ENCODE measurements at regions not wholly inside any gene's neighbourhood (a gene's known extent, or its start where the extent isn't known, plus 50 kb on each side); places are given as distances from the start of the nearest gene placed in this dataset.
"Not testable (repeated sequence)": the region's sequence is repeated elsewhere in the genome, so short reads cannot be mapped to it uniquely, and the experiment has no call there.

DNA sequence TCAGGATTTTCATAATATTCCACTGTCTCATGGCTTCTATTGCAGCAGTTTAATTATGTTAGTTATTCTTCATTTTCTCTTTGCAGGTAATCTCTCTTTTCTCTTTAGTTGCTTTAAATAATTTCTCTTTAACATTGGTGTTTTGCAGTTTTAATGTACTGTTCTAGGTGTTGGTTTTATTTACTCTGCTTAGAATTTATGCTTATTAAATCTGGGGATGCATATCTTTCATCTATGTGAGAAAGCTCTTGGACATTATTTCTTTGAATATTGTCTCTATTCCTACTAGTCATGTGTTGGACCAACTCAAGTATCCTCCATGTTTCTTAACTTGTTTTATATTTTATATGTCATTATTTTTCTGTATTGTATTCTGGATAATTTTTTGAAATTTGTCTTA is 218.7 kb upstream of the TUT7 start:
- TF ChIP-seq POLR2AphosphoS5 (IDR thresholded peaks at IDR 0.05): no peak
- TF ChIP-seq, protein P1, sequence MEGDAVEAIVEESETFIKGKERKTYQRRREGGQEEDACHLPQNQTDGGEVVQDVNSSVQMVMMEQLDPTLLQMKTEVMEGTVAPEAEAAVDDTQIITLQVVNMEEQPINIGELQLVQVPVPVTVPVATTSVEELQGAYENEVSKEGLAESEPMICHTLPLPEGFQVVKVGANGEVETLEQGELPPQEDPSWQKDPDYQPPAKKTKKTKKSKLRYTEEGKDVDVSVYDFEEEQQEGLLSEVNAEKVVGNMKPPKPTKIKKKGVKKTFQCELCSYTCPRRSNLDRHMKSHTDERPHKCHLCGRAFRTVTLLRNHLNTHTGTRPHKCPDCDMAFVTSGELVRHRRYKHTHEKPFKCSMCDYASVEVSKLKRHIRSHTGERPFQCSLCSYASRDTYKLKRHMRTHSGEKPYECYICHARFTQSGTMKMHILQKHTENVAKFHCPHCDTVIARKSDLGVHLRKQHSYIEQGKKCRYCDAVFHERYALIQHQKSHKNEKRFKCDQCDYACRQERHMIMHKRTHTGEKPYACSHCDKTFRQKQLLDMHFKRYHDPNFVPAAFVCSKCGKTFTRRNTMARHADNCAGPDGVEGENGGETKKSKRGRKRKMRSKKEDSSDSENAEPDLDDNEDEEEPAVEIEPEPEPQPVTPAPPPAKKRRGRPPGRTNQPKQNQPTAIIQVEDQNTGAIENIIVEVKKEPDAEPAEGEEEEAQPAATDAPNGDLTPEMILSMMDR (IDR thresholded peaks at IDR 0.05 in 8 of 11, conservative IDR thresholded peaks at IDR 0.05 in 3 of 11): no peak
- no peak for TF ChIP-seq POLR2A (IDR thresholded peaks at IDR 0.05)
- H3K36me3 ChIP-seq: no peaks in the 10 kb centered on the region
- intact Hi-C loops (cut with DNase I; ENCODE audit: low total_unique reads): no loop called here

GRCh38 chr9:86565603-86566002 is 211.4 kb upstream of the TUT7 start:
- WGBS, 5 donors: 31 to 71% (median 39%) methylated on average over 2 of the region's 2 CpGs
- H3K4me3 ChIP-seq; intact Hi-C loops (cut with DNase I; ENCODE audit: low total_unique reads); DNase-seq; H3K4me1 ChIP-seq; H3K36me3 ChIP-seq; H3K27me3 ChIP-seq (replicated peaks in 1 of 7); H3K27ac ChIP-seq: not testable (repeated sequence)
- H3K9me3 ChIP-seq: peaks cover 0 to 40% (median 24%) of the 10 kb centered on the region in 8 donors

More for the DNA sequence above, 218.7 kb upstream of the TUT7 start:
- H3K4me3 ChIP-seq: no peak overlapping the region
- H3K4me1 ChIP-seq: peaks cover 0 to 7% (median 0%) of the 10 kb centered on the region in 6 donors
- DNase-seq: no peak
- no peaks in the 10 kb centered on the region for H3K27me3 ChIP-seq (replicated peaks in 1 of 7)
- H3K27ac ChIP-seq: no peak overlapping the region
- peaks cover 0 to 21% (median 13%) of the 10 kb centered on the region in 8 donors for H3K9me3 ChIP-seq

DNA sequence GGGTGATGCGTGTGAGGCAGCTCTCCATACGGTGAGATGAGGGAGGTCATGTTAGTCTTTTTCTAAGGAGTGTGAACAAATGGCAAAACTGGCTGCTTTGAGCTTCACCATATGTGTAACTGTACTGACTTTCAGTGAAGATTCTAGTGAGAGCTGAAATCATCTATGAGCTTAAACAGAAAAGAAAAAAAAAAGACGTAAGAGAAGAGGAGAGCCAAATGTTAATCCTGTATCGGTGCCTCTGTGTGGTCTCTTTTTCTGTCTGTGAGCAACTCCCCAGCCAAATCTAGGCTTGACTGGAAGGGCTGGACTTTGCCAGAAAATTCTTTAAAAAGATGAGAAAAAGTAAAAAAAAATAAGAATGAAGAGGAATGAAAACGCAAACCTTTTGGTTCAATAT is 209.7 kb upstream of the TUT7 start:
- no peak overlapping the region for H3K4me3 ChIP-seq
- H3K4me1 ChIP-seq: no peaks in the 10 kb centered on the region
- no peak overlapping the region for H3K27ac ChIP-seq
- intact Hi-C loops (cut with DNase I; ENCODE audit: low total_unique reads): no loop called here
- 75 to 91% (median 87%) methylated on average over 5 of the region's 5 CpGs for WGBS, 5 donors
- no peaks in the 10 kb centered on the region for H3K27me3 ChIP-seq (replicated peaks in 1 of 7)
- TF ChIP-seq, protein P1 (IDR thresholded peaks at IDR 0.05 in 8 of 11, conservative IDR thresholded peaks at IDR 0.05 in 3 of 11): no peak
- no peak for TF ChIP-seq POLR2AphosphoS5 (IDR thresholded peaks at IDR 0.05)
- H3K36me3 ChIP-seq: no peaks in the 10 kb centered on the region
- peaks cover 0 to 32% (median 19%) of the 10 kb centered on the region in 8 donors for H3K9me3 ChIP-seq
- no peak for DNase-seq

DNA sequence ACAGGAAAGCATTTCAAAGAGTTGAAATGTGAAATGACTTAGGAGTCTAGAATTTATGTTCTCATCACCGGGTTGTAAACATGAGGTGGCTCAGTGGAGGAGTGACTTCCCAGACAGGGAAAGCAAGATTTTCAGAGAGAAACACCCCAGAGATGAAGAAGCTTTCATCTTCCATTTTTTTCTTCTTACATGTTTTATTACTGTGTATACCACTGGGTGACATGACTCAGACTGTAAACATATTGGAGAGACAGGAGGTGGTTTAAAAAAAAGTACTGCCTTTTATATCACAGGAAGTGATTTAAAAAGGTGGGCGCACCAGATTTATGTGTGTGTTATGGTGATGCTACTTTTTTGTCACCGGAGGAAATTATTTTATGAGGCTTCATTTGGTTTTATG is 209.1 kb upstream of the TUT7 start:
- intact Hi-C loops (cut with DNase I; ENCODE audit: low total_unique reads): no loop called here
- WGBS, 5 donors: 58 to 72% (median 66%) methylated on average over 3 of the region's 3 CpGs

More for the DNA sequence above, 209.1 kb upstream of the TUT7 start:
- Histone ChIP-seq H3K27ac (no peak overlapping the region), H3K9me3 (peaks cover 0 to 26% (median 13%) of the 10 kb centered on the region in 8 donors), H3K4me1 (no peaks in the 10 kb centered on the region), H3K4me3 (no peak overlapping the region), H3K27me3 (replicated peaks in 1 of 7) (no peaks in the 10 kb centered on the region), H3K36me3 (no peaks in the 10 kb centered on the region)
- TF ChIP-seq POLR2AphosphoS5 (IDR thresholded peaks at IDR 0.05) (no peak), POLR2A (IDR thresholded peaks at IDR 0.05) (no peak)
- TF ChIP-seq, protein P1 (IDR thresholded peaks at IDR 0.05 in 8 of 11, conservative IDR thresholded peaks at IDR 0.05 in 3 of 11): no peak
- no peak for DNase-seq

All from spleen (tissue), 11 donors.